Cardiac muscle cell (in vitro differentiated cells and primary cell): ENCODE measurements at regions not wholly inside any gene's neighbourhood (a gene's known extent, or its start where the extent isn't known, plus 50 kb on each side); places are given as distances from the start of the nearest gene placed in this dataset.

ENCODE experiments used
- DNase-seq, 2 donors: peaks; one replicate each; pipeline versions ENCODE4 v3.0.0 to v3.0.0-alpha.2; 2010 to 2017; ENCODE audit warnings: low read depth in 1 of 2, low spot score in 1 of 2
- H3K27ac ChIP-seq: fragments of 200-600 bp; sonication (generic); 2 replicates; pipeline ENCODE4 v1.5.1; 2016
- H3K27me3 ChIP-seq: fragments of 200-600 bp; sonication (generic); 2 replicates; pipeline ENCODE4 v1.6.0; 2016; ENCODE audit warnings: control low read depth
- H3K36me3 ChIP-seq: fragments of 200-600 bp; sonication (generic); 2 replicates; pipeline ENCODE4 v1.5.1; 2016; ENCODE audit warnings: control low read depth
- H3K4me1 ChIP-seq: fragments of 200-600 bp; sonication (generic); 2 replicates; pipeline ENCODE4 v1.8.1; 2017; ENCODE audit warnings: low read depth, mild to moderate bottlenecking, mixed run types
- H3K4me3 ChIP-seq: fragments of 200-600 bp; sonication (generic); 2 replicates; pipeline ENCODE4 v1.5.1; 2016; ENCODE audit warnings: mild to moderate bottlenecking
- H3K9me3 ChIP-seq: fragments of 200-600 bp; sonication (generic); 2 replicates; pipeline ENCODE4 v1.5.1; 2017; ENCODE audit warnings: low read depth, mild to moderate bottlenecking, control low read depth
- CTCF ChIP-seq: IDR thresholded peaks from 2 replicates; pipeline ENCODE4 v1.5.1; 2012; ENCODE audit warnings: low read depth, mild to moderate bottlenecking, low read length

GRCh38 chr11:91650802-91651201, 573.8 kb upstream of the FAT3 start:
- Histone ChIP-seq H3K36me3 (no peaks in the 10 kb centered on the region), H3K4me1 (no peaks in the 10 kb centered on the region), H3K27ac (no peak overlapping the region), H3K27me3 (no peaks in the 10 kb centered on the region), H3K4me3 (no peak overlapping the region), H3K9me3 (no peaks in the 10 kb centered on the region)
- TF ChIP-seq CTCF = no peak
- DNase-seq = no peak

- Histone ChIP-seq H3K4me1 (no peaks in the 10 kb centered on the region), H3K27ac (no peak overlapping the region), H3K4me3 (no peak overlapping the region), H3K9me3 (no peaks in the 10 kb centered on the region), H3K36me3 (no peaks in the 10 kb centered on the region), H3K27me3 (no peaks in the 10 kb centered on the region)
- no peak for TF ChIP-seq CTCF
- DNase-seq = no peak
Measured at GRCh38 chr11:91641153-91641552, 583.5 kb upstream of the FAT3 start.

GRCh38 chr11:91639359-91639758, 585.3 kb upstream of the FAT3 start:
- no peaks in the 10 kb centered on the region for H3K27me3 ChIP-seq
- no peak for DNase-seq
- H3K36me3 ChIP-seq = no peaks in the 10 kb centered on the region
- TF ChIP-seq CTCF = no peak
- H3K27ac ChIP-seq = no peak overlapping the region
- H3K9me3 ChIP-seq = no peaks in the 10 kb centered on the region
- H3K4me3 ChIP-seq = no peak overlapping the region
- H3K4me1 ChIP-seq = no peaks in the 10 kb centered on the region

- no peak overlapping the region for H3K4me3 ChIP-seq
- H3K9me3 ChIP-seq = no peaks in the 10 kb centered on the region
- no peaks in the 10 kb centered on the region for H3K4me1 ChIP-seq
- no peaks in the 10 kb centered on the region for H3K27me3 ChIP-seq
- TF ChIP-seq CTCF = no peak
- no peak for DNase-seq
- no peak overlapping the region for H3K27ac ChIP-seq
- no peaks in the 10 kb centered on the region for H3K36me3 ChIP-seq
Measured at GRCh38 chr11:91630916-91631673, 593.5 kb upstream of the FAT3 start.

- DNase-seq = no peak
- Histone ChIP-seq H3K27me3 (no peaks in the 10 kb centered on the region), H3K36me3 (no peaks in the 10 kb centered on the region), H3K4me1 (no peaks in the 10 kb centered on the region), H3K4me3 (no peak overlapping the region), H3K9me3 (no peaks in the 10 kb centered on the region), H3K27ac (no peak overlapping the region)
- TF ChIP-seq CTCF = no peak
Measured at GRCh38 chr11:91625495-91625894, 599.1 kb upstream of the FAT3 start.

- TF ChIP-seq CTCF = no peak
- DNase-seq = no peak
- no peak overlapping the region for H3K4me3 ChIP-seq
- no peaks in the 10 kb centered on the region for H3K4me1 ChIP-seq
- no peaks in the 10 kb centered on the region for H3K9me3 ChIP-seq
- H3K36me3 ChIP-seq = no peaks in the 10 kb centered on the region
- no peak overlapping the region for H3K27ac ChIP-seq
- no peaks in the 10 kb centered on the region for H3K27me3 ChIP-seq
Measured at GRCh38 chr11:91624021-91624420, 600.6 kb upstream of the FAT3 start.
